ENCODE measurements at regions not wholly inside any gene's neighbourhood (a gene's known extent, or its start where the extent isn't known, plus 50 kb on each side); places are given as distances from the start of the nearest gene placed in this dataset.
A peak's percentile ranks its signal among the peaks of the same experiment; 100 is the strongest.

GRCh38 chr10:56537984-56538383 is 176.9 kb upstream of the ZWINT start:
- BruUV-seq (replicated peaks), result no TSS peak
- H3K36me3 ChIP-seq (ENCODE audit: insufficient read depth, low read length), result no peaks in the 10 kb centered on the region
- no peak overlapping the region for H3K4me3 ChIP-seq (ENCODE audit: low read depth, low read length, poor library complexity, severe bottlenecking)
- H3K9me2 ChIP-seq (ENCODE audit: insufficient read depth, low read length), result no peaks in the 10 kb centered on the region
- H3K4me2 ChIP-seq (ENCODE audit: low read length), result no peak overlapping the region
- H3K79me2 ChIP-seq (ENCODE audit: insufficient read depth, low read depth, low read length), result no peaks in the 10 kb centered on the region
- no peaks in the 10 kb centered on the region for H3K9me3 ChIP-seq (ENCODE audit: low read length)
- no peak overlapping the region; the same call in 1 of the 2 replicates for H2AFZ ChIP-seq (ENCODE audit: low read length)
- peaks cover 11% of the 10 kb centered on the region for H3K4me1 ChIP-seq (ENCODE audit: insufficient read depth, low read length, poor library complexity, severe bottlenecking)
- ChIA-PET CTCF (ENCODE audit: unreplicated experiment) (no interaction called here), POLR2A (interaction anchor here (0.6 to 0.9 kb wide), 3 partner anchors 28 to 234 kb away, joined by 3 to 5 read pairs (median 3); no protein-coding TSS in a partner anchor)
- intact Hi-C loops (cut with micrococcal nuclease; ENCODE audit: unreplicated experiment), result no loop called here
- no peak for DNase-seq (ENCODE audit: low spot score)
- no peaks in the 10 kb centered on the region for H4K20me1 ChIP-seq (ENCODE audit: insufficient read depth, low read length)
- no peak overlapping the region for H3K27ac ChIP-seq (ENCODE audit: low read depth, low read length, poor library complexity, severe bottlenecking)
- TF ChIP-seq CTCF (conservative IDR thresholded peaks at IDR 0.05; ENCODE audit: low read length), result no peak
- no peak for TF ChIP-seq EZH2phosphoT487 (IDR thresholded peaks at IDR 0.05; ENCODE audit: borderline replicate concordance, low read depth, low read length)

DNA sequence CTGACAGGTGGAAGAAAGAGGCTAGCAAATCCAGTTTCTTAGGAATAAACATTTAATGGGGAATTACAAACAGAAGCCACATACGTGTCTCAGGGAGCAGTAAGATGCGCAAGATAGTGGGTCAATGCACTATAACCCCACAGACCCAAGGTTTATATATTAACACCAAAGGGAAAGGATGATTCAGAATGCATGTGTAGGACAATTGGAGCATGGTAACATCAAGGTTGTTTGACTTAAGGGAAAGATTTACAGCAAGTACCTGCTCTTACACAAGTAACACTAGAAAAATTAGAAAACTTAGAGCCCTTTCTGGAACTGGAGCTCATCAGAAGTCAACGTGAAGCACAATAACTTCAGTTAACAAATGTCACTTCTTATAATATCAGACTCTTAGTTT is 161.1 kb upstream of the ZWINT start:
- Histone ChIP-seq H3K4me2 (ENCODE audit: low read length) (no peak overlapping the region), H3K9me3 (ENCODE audit: low read length) (no peaks in the 10 kb centered on the region), H3K4me1 (ENCODE audit: insufficient read depth, low read length, poor library complexity, severe bottlenecking) (no peaks in the 10 kb centered on the region), H3K36me3 (ENCODE audit: insufficient read depth, low read length) (no peaks in the 10 kb centered on the region), H4K20me1 (ENCODE audit: insufficient read depth, low read length) (no peaks in the 10 kb centered on the region), H3K4me3 (ENCODE audit: low read depth, low read length, poor library complexity, severe bottlenecking) (no peak overlapping the region), H3K79me2 (ENCODE audit: insufficient read depth, low read depth, low read length) (no peaks in the 10 kb centered on the region), H3K9me2 (ENCODE audit: insufficient read depth, low read length) (no peaks in the 10 kb centered on the region), H2AFZ (ENCODE audit: low read length) (no peak overlapping the region; the same call in 1 of the 2 replicates), H3K27ac (ENCODE audit: low read depth, low read length, poor library complexity, severe bottlenecking) (no peak overlapping the region)
- CTCF ChIA-PET (ENCODE audit: unreplicated experiment), result no interaction called here
- TF ChIP-seq CTCF (conservative IDR thresholded peaks at IDR 0.05; ENCODE audit: low read length), result no peak
- TF ChIP-seq EZH2phosphoT487 (IDR thresholded peaks at IDR 0.05; ENCODE audit: borderline replicate concordance, low read depth, low read length), result no peak
- no TSS peak for BruUV-seq (replicated peaks)
- POLR2A ChIA-PET, result no interaction called here
- intact Hi-C loops (cut with micrococcal nuclease; ENCODE audit: unreplicated experiment), result no loop called here
- DNase-seq (ENCODE audit: low spot score), result no peak

GRCh38 chr10:56508562-56508961 is 147.5 kb upstream of the ZWINT start:
- no TSS peak for BruUV-seq (replicated peaks)
- ChIA-PET CTCF (ENCODE audit: unreplicated experiment) (no interaction called here), POLR2A (no interaction called here)
- Histone ChIP-seq H3K9me3 (ENCODE audit: low read length) (peaks cover 4% of the 10 kb centered on the region; the same call in 1 of the 2 replicates), H2AFZ (ENCODE audit: low read length) (peak overlapping the region; percentile 49; the same call in 1 of the 2 replicates), H4K20me1 (ENCODE audit: insufficient read depth, low read length) (no peaks in the 10 kb centered on the region), H3K4me1 (ENCODE audit: insufficient read depth, low read length, poor library complexity, severe bottlenecking) (peaks cover 2% of the 10 kb centered on the region), H3K4me2 (ENCODE audit: low read length) (no peak overlapping the region), H3K79me2 (ENCODE audit: insufficient read depth, low read depth, low read length) (no peaks in the 10 kb centered on the region), H3K4me3 (ENCODE audit: low read depth, low read length, poor library complexity, severe bottlenecking) (no peak overlapping the region), H3K27ac (ENCODE audit: low read depth, low read length, poor library complexity, severe bottlenecking) (no peak overlapping the region), H3K36me3 (ENCODE audit: insufficient read depth, low read length) (no peaks in the 10 kb centered on the region), H3K9me2 (ENCODE audit: insufficient read depth, low read length) (no peaks in the 10 kb centered on the region)
- DNase-seq (ENCODE audit: low spot score), result no peak
- no peak for TF ChIP-seq CTCF (conservative IDR thresholded peaks at IDR 0.05; ENCODE audit: low read length)
- TF ChIP-seq EZH2phosphoT487 (IDR thresholded peaks at IDR 0.05; ENCODE audit: borderline replicate concordance, low read depth, low read length), result no peak
- intact Hi-C loops (cut with micrococcal nuclease; ENCODE audit: unreplicated experiment), result no loop called here
